Activated CD4-positive, alpha-beta T cell treated with anti-CD3 and anti-CD28 coated beads for 36 hours (primary cell): ENCODE measurements at regions not wholly inside any gene's neighbourhood (a gene's known extent, or its start where the extent isn't known, plus 50 kb on each side); places are given as distances from the start of the nearest gene placed in this dataset.

Experiments
- ATAC-seq: fragments of 200-7000 bp; cut with Tn5 transposase; one replicate; pipeline ENCODE4 v1.10.0; 2021; ENCODE audit warnings: mild to moderate bottlenecking, moderate library complexity
- CTCF ChIA-PET: fragments of 350-600 bp; sonication (Branson Sonifier 250); formaldehyde crosslinking; loops from one replicate; lab custom pipeline; 2021; ENCODE audit warnings: antibody characterized with exemption; lab: Charles Lee
- POLR2A ChIA-PET: fragments of 350-600 bp; sonication (Branson Sonifier 250); formaldehyde crosslinking; loops from one replicate; lab custom pipeline; 2021; ENCODE audit warnings: antibody characterized with exemption, inconsistent platforms; lab: Charles Lee
- DNase-seq: peaks from one replicate; pipeline ENCODE4 v3.0.0-alpha.2; 2020
- H3K27ac Mint-ChIP-seq: one replicate; pipeline ENCODE4 v1.8.0; 2021; ENCODE audit warnings: mixed read lengths
- H3K27me3 Mint-ChIP-seq: one replicate; pipeline ENCODE4 v1.8.0; 2021; ENCODE audit warnings: mixed read lengths
- H3K36me3 Mint-ChIP-seq: one replicate; pipeline ENCODE4 v1.8.0; 2021; ENCODE audit warnings: low read depth, mixed read lengths
- H3K4me1 Mint-ChIP-seq: one replicate; pipeline ENCODE4 v1.8.0; 2021; ENCODE audit warnings: mixed read lengths
- H3K4me3 Mint-ChIP-seq: one replicate; pipeline ENCODE4 v1.8.0; 2021; ENCODE audit warnings: mild to moderate bottlenecking, moderate library complexity, mixed read lengths
- H3K9me3 Mint-ChIP-seq: one replicate; pipeline ENCODE4 v1.8.0; 2021; ENCODE audit warnings: low read depth, mixed read lengths
- intact Hi-C, 2 experiments: fragments of 100-400 bp; cut with DNase I in 1 of 2; cut with micrococcal nuclease in 1 of 2; formaldehyde crosslinking; loops; one replicate each; pipeline versions ENCODE4 v1.14.2 to v1.15.1; 2022 to 2024; cut with DNase I, micrococcal nuclease

DNA sequence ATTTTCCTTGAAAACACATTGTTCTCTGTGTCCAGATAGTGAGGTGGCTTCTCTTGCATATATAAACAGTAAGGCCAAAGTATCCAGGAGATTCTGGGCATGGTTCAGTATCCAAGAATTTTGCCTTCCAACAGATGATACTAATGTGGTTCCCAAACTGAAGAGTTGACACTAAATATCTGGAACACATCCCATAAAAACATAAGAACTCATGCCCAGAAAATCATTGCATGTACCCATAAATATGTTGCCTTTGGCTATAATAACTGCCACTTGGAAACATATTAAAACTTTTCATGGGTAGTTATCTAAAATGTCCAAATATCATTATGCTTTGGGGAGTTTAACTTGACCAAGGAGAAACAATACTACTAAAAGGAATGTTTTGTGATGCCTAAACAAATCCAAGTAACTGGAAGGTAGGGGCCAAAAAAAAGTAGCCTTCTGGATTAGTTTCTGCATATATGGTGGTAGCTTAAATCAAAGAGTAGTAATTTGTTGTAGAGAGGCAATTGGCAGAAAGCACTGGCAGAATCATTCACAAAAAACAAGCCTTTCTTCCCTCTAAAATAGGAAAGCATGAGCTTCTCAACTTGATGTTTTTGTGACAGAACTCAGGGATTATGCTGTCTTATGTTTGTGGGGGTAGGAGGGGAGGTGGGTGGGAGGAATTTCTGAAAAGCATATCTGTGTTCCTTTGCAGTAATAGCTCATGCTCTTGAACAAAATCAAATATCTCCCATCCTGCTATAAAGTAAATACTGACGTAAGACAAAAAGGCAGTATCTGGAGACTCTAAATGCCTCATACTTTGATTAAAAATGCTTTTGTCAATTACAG is 753.9 kb downstream of the TUSC7 start:
- no peaks in the 10 kb centered on the region for H3K4me1 Mint-ChIP-seq
- POLR2A ChIA-PET: no interaction called here
- no peaks in the 10 kb centered on the region for H3K27me3 Mint-ChIP-seq
- ATAC-seq (no peak), DNase-seq (no peak)
- H3K9me3 Mint-ChIP-seq: no peaks in the 10 kb centered on the region
- CTCF ChIA-PET: interaction anchor here (0.5 kb wide), 1 partner anchor 116 kb away, joined by 3 read pairs; no protein-coding TSS in a partner anchor
- intact Hi-C loops: no loop called here
- no peak overlapping the region for H3K27ac Mint-ChIP-seq
- no peaks in the 10 kb centered on the region for H3K36me3 Mint-ChIP-seq
- no peak overlapping the region for H3K4me3 Mint-ChIP-seq

DNA sequence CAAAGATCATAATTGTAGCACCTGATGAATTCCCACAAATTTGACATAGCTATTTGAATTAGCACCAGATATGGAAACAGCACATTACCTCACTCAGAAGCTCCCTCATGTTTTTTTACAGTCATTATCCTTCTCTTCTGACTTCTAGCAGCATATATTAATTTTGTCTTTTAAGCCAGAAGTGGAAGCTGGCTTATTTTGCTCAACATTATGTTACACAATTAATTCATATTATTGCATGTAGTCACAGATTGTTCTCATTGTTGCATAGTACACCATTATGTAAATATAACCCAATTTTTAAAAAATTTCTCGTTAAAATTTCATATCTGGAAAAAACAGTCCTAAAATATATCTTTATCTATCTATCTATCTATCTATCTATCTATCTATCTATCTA is 762.3 kb downstream of the TUSC7 start:
- H3K4me1 Mint-ChIP-seq: no peaks in the 10 kb centered on the region

DNA sequence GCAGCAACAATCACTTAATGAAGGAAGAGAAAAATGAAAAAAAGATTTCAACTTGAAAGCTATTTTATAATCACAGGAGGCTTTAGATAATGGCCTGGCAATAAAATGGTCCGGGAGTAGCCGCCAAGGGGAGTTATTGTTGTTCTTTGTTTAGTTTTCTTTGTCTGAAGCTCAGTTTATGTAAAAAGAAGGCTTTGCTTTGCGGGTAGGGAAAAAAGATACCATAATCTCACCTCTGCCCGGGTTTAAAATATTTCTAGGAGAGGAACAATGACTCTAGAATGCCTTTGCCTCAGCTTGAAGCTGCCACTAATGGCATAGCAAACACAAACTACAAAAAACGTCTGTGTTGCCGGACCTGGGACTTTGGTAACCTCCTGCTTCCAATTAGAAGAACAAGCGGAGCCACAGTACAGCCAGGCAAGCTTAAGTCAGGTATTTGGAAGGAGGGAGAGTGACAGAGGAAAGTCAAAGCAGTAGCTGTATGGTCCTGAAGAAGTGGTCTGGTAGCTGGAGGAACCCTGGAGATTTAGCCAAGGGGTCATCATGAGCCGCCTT is 764.5 kb downstream of the TUSC7 start:
- ChIA-PET POLR2A (no interaction called here), CTCF (no interaction called here)
- Mint-ChIP-seq H3K4me1 (no peaks in the 10 kb centered on the region), H3K9me3 (no peaks in the 10 kb centered on the region), H3K27me3 (no peaks in the 10 kb centered on the region), H3K36me3 (no peaks in the 10 kb centered on the region), H3K27ac (no peak overlapping the region), H3K4me3 (no peak overlapping the region)
- intact Hi-C loops: no loop called here
- ATAC-seq (no peak), DNase-seq (no peak)

More for the DNA sequence above, 762.3 kb downstream of the TUSC7 start:
- intact Hi-C loops: no loop called here
- ATAC-seq (no peak), DNase-seq (no peak)
- H3K27ac Mint-ChIP-seq: no peak overlapping the region
- H3K36me3 Mint-ChIP-seq: no peaks in the 10 kb centered on the region
- CTCF ChIA-PET: no interaction called here
- H3K4me3 Mint-ChIP-seq: no peak overlapping the region
- H3K9me3 Mint-ChIP-seq: no peaks in the 10 kb centered on the region
- POLR2A ChIA-PET: no interaction called here
- no peaks in the 10 kb centered on the region for H3K27me3 Mint-ChIP-seq

DNA sequence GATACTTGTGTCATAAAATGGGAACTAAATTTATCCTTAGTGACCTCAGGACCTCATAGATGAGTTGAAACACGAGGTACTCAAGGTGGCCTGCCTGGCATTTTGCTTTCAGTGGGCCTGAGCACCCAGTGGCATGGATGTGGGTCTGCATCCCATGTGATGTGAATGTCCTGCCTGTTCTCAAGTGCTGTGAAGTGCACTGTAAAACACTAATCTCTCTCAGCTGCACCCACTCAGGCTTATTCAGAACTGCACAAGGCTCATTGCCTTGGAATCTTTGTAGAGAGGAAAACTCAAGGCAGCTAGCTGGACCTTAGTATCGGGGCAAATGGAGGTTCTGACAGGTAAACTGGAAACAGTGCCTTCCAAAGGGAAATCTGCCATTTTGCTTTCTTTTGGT is 767.0 kb downstream of the TUSC7 start:
- CTCF ChIA-PET: no interaction called here
- no peak overlapping the region for H3K27ac Mint-ChIP-seq
- ATAC-seq: no peak
- no peaks in the 10 kb centered on the region for H3K27me3 Mint-ChIP-seq
- H3K36me3 Mint-ChIP-seq: no peaks in the 10 kb centered on the region
- no peaks in the 10 kb centered on the region for H3K4me1 Mint-ChIP-seq
- intact Hi-C loops: no loop called here
- H3K4me3 Mint-ChIP-seq: no peak overlapping the region
- DNase-seq: no peak
- POLR2A ChIA-PET: no interaction called here
- H3K9me3 Mint-ChIP-seq: no peaks in the 10 kb centered on the region

DNA sequence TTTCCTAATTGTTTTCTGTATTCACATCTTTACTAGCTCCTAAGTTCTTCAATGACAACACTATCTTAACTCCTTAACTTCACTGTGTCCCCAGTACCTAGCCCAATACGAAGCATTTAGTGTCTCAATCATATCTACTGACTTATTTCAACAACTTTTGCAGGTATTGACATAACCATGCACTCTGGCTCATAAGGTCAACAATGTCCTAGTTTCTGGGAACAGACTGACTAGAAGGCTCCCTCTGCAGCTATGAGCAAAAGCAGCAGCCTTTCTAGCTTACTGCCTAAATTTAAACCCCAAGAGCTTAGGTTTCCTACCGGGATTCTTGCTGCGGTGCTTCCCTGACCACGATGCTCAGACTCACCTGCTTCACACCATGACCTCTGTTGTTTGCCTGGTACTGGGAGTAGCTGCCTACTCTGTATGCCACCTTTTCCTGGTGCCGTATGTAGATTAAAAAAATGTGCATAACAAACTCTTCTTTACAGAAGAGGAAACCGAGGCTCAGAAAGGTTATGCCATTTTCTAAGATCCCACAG is 767.7 kb downstream of the TUSC7 start:
- H3K27me3 Mint-ChIP-seq: no peaks in the 10 kb centered on the region
- no peak for DNase-seq
- POLR2A ChIA-PET: no interaction called here
- no peak for ATAC-seq
- H3K27ac Mint-ChIP-seq: no peak overlapping the region
- no peaks in the 10 kb centered on the region for H3K9me3 Mint-ChIP-seq
- intact Hi-C loops: no loop called here
- no peaks in the 10 kb centered on the region for H3K4me1 Mint-ChIP-seq
- no peaks in the 10 kb centered on the region for H3K36me3 Mint-ChIP-seq
- CTCF ChIA-PET: no interaction called here
- H3K4me3 Mint-ChIP-seq: no peak overlapping the region

DNA sequence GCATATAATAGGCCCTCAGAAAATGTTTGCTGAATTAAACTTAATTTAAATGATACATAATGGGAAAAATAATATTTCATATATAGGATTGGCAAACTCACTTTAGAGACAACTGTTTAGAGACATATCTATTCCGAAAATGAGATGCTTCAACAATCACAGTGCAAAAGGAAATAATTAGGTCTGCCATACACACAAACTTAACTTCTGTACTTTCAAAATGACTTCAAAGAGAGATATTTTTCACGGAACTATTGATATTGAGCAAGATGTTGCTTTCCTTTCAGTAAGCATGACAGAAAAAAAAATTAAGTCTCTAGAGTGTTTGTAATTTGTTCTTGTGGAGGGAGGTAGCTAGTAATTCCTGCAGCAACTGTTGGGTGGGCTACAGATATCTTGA is 769.5 kb downstream of the TUSC7 start:
- no peak for ATAC-seq
- H3K27me3 Mint-ChIP-seq: no peaks in the 10 kb centered on the region
- H3K27ac Mint-ChIP-seq: no peak overlapping the region
- ChIA-PET CTCF (no interaction called here), POLR2A (no interaction called here)
- H3K36me3 Mint-ChIP-seq: no peaks in the 10 kb centered on the region
- H3K4me1 Mint-ChIP-seq: no peaks in the 10 kb centered on the region
- no peaks in the 10 kb centered on the region for H3K9me3 Mint-ChIP-seq
- intact Hi-C loops: no loop called here
- DNase-seq: no peak
- no peak overlapping the region for H3K4me3 Mint-ChIP-seq

DNA sequence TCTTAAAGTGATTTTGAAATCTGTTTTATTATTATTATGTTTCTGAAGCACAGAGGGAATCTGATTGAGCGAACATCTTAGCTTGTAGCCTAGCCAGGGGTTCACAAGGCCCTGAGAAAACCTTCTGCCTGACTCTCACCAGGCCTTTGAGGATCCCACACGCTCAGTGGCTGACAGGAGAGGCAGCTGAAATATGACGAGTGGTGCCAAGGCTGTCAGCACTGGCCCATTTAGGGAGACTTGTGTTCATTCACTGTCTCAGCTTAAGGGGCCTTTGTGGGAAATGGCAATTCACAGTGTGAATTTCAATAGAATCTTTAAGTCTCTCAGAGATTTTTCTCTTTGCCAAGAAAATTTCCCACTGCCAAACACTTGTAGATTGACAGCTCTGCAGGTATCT is 770.9 kb downstream of the TUSC7 start:
- Mint-ChIP-seq H3K4me3 (no peak overlapping the region), H3K27ac (no peak overlapping the region), H3K9me3 (no peaks in the 10 kb centered on the region), H3K27me3 (no peaks in the 10 kb centered on the region), H3K36me3 (no peaks in the 10 kb centered on the region), H3K4me1 (no peaks in the 10 kb centered on the region)
- POLR2A ChIA-PET: no interaction called here
- CTCF ChIA-PET: no interaction called here
- ATAC-seq (no peak), DNase-seq (no peak)
- intact Hi-C loops: no loop called here

DNA sequence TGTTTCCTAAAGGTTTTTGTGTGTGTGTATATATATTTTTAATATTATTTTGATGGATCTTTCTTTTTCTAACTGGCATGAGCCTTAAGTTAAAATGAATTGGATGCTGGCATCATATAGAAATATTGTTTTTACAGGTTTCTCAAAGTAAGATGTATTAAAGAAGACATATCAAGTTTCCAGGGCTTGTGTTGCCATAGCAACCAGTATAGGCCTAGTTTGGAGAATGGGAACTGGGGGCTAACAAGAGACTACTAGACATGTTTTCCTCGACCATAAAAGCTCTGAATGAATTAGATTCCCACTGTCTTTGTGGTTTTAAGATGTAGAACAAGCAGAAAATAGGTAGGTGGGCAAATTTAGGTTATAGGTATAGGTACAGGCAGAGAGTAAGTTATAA is 771.4 kb downstream of the TUSC7 start:
- ChIA-PET CTCF (no interaction called here), POLR2A (no interaction called here)
- no peaks in the 10 kb centered on the region for H3K36me3 Mint-ChIP-seq
- no peak for DNase-seq
- no peak overlapping the region for H3K4me3 Mint-ChIP-seq
- ATAC-seq: no peak
- no peak overlapping the region for H3K27ac Mint-ChIP-seq
- H3K9me3 Mint-ChIP-seq: no peaks in the 10 kb centered on the region
- intact Hi-C loops: no loop called here
- H3K27me3 Mint-ChIP-seq: no peaks in the 10 kb centered on the region
- no peaks in the 10 kb centered on the region for H3K4me1 Mint-ChIP-seq

DNA sequence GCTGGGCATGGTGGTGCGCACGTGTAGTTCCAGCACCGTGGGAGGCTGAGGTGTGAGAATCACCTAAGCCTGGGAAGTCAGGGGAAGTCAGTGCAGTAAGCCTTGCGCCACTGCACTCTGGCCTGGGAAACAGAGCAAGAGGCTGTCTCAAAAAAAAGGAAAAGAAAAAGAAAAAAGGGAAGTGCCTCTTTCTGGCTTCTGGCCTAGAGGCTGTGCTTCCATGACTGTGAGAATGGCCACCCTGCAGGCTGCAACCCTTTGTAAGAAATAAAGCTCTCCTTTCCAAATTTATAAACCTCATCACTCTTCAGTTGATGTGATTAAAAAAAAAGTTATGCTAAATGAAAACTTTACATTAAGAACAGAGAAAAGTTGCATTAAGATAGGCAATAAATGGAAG is 774.3 kb downstream of the TUSC7 start:
- ChIA-PET CTCF (no interaction called here), POLR2A (interaction anchor here (0.6 kb wide), 1 partner anchor 10 kb away, joined by 4 read pairs; no protein-coding TSS in a partner anchor)
- ATAC-seq (no peak), DNase-seq (no peak)
- H3K27ac Mint-ChIP-seq: no peak overlapping the region
- no peaks in the 10 kb centered on the region for H3K4me1 Mint-ChIP-seq
- intact Hi-C loops: no loop called here
- H3K4me3 Mint-ChIP-seq: no peak overlapping the region
- no peaks in the 10 kb centered on the region for H3K36me3 Mint-ChIP-seq
- no peaks in the 10 kb centered on the region for H3K27me3 Mint-ChIP-seq
- no peaks in the 10 kb centered on the region for H3K9me3 Mint-ChIP-seq

DNA sequence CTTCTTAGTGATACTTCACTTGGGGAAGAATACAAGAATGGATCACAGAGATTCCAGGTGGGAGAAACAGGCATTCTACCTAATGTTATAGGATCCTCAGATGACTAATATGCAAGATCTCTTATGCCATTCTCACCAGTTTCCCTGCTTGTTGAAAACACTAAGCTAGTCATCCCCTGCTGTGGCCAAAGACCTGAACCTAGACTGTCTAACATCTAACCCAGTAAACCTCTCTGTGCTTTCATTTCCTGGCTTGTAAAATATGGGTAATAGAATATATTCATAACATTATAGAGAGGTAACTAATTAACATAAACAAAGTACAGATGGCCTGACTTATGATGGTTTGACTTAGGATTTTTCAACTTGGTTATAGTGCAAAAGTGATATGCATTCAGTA is 776.3 kb downstream of the TUSC7 start:
- H3K27ac Mint-ChIP-seq: no peak overlapping the region
- no peak overlapping the region for H3K4me3 Mint-ChIP-seq
- ChIA-PET CTCF (no interaction called here), POLR2A (no interaction called here)
- ATAC-seq (no peak), DNase-seq (no peak)
- intact Hi-C loops: no loop called here
- no peaks in the 10 kb centered on the region for H3K27me3 Mint-ChIP-seq
- H3K36me3 Mint-ChIP-seq: no peaks in the 10 kb centered on the region
- no peaks in the 10 kb centered on the region for H3K4me1 Mint-ChIP-seq
- H3K9me3 Mint-ChIP-seq: no peaks in the 10 kb centered on the region

DNA sequence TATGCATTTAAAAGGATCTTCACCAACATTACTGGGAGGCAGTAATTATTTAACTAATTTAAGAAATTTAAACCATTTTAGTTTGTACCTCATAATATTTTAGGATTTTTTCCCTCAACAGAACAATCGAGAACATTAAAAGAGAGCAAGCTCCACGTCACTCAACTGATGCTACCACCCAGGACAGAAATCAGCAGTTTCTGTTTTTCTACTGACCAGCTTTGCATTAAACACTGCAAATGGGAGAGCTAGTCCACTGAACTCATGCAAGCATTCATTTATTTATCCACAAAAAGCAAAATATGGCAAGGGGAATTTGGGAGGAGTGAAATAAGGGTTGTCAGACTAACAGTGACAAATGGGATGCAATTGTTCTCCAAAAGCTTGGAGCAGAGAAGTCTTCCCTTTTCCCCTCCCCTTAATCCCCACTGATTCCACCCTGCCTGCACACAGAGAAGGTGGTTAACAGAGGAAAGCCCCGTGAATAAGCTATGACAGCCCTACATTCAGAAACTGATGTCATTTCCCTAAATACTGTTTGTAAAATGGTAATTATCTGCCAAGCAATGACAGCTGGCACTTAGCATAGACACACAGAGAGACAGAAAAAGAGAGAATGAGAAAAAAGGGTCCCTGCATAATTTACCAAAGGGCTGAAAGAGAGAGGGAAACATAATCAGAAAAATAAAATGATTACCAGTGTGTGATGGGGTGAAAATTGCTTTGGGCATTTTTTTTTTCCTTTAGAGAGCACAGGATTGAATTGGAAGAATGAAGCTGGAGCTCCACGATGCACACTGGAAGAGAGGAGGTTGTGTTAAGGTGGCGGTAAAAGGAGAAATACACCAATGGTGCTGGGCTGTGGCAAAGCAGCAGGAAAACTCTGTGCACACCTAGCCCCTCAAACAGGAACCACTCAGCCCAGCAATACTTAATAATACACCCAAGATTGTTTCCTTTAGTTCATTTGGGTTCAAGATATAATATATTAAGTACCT is 777.4 kb downstream of the TUSC7 start:
- H3K27ac Mint-ChIP-seq: no peak overlapping the region
- DNase-seq (no peak), ATAC-seq (no peak)
- H3K36me3 Mint-ChIP-seq: no peaks in the 10 kb centered on the region
- no peaks in the 10 kb centered on the region for H3K9me3 Mint-ChIP-seq
- POLR2A ChIA-PET: no interaction called here
- CTCF ChIA-PET: no interaction called here
- intact Hi-C loops: no loop called here
- no peak overlapping the region for H3K4me3 Mint-ChIP-seq
- no peaks in the 10 kb centered on the region for H3K4me1 Mint-ChIP-seq
- H3K27me3 Mint-ChIP-seq: no peaks in the 10 kb centered on the region
